Adipose tissue (tissue), 3 donors: ENCODE measurements at regions not wholly inside any gene's neighbourhood (a gene's known extent, or its start where the extent isn't known, plus 50 kb on each side); places are given as distances from the start of the nearest gene placed in this dataset.
"Not testable (repeated sequence)": the region's sequence is repeated elsewhere in the genome, so short reads cannot be mapped to it uniquely, and the experiment has no call there.

Experiments
- H3K27ac ChIP-seq: one replicate; pipeline ENCODE4 v1.5.1; 2013; ENCODE audit warnings: low read depth, low read length
- WGBS, 3 donors: extraction: QIAGEN DNeasy Blood & Tissue Kit; methylation state at CpG; one replicate each; pipeline ENCODE4 v1.1.7; 2013; 5-methylcytosine and 5-hydroxymethylcytosine counted together
- donor health status: healthy with polysubstance abuse.
- donor health status: Bipolar disorder and iron deficiency.
- donor health status: healthy.

DNA sequence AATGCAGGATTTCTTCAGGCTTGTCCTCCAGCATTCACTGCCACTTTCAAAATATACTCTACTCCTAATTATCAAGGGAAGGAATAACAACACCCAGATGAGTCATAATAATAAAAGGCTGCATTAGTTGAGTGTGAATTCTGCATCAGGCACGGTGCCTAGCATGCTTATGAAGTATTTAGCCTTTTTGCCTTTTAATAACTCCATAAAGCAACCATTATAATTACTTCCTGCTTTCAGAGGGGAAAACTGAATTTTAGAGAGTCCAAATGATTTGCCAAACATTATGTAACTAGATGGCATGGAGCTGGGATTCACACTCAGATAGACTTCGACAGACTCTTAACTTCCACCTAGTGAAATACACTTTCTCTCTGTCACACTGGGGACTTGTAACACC is 2365.5 kb downstream of the PCDH7 start:
- H3K27ac ChIP-seq = no peak overlapping the region
- 44 to 53% (median 48%) methylated on average over 2 of the region's 2 CpGs for WGBS, 3 donors

DNA sequence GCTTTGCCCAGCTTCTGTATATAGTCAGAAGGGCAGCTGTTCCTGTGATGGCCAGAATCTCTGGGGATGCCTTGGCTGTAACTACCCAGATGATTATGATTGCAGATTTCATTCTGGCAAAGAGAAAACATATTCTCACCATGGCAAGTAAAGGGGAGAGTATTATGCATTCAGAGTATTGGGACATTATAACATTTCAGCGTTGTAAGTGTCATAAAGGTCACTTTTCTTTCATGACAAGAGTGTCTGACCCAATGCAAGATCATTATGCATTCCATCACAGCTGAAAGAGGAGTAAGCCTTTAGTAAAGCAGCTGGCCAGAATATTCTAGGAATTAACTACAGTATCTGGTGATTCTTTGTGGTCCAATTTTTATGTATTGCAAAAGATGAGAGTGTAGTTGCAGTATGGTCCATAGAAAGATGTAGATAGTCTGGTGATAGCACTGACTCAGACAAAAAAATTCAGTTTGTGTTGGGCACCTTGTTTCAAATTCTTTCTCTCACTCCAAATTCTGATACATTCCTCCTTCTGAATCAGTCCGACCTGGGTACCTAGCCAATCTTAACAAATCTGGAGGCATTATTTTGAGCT is 2366.3 kb downstream of the PCDH7 start:
- no peak overlapping the region for H3K27ac ChIP-seq
- WGBS, 3 donors = 57 to 59% (median 59%) methylated on average over 2 of the region's 2 CpGs

DNA sequence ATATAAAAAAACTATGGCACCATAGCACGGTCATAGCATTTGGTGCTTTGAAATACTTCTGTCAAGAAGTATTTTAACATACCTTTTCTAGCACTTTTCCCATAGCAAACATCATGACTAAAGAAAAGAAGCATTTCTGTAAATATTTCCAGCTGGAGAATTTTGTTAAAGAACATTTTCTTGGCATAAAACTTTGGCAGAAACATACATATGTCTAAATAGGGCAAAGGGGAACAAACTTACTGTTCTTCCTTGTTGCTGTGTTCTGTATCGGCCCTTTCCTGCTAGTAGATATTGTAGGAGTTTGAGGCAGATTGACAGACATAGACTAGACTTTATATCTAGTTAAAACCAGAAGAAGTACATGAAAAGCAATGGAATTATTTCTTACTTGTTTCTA is 2368.5 kb downstream of the PCDH7 start:
- H3K27ac ChIP-seq = no peak overlapping the region
- 56 to 73% (median 56%) methylated on average over 2 of the region's 2 CpGs for WGBS, 3 donors

DNA sequence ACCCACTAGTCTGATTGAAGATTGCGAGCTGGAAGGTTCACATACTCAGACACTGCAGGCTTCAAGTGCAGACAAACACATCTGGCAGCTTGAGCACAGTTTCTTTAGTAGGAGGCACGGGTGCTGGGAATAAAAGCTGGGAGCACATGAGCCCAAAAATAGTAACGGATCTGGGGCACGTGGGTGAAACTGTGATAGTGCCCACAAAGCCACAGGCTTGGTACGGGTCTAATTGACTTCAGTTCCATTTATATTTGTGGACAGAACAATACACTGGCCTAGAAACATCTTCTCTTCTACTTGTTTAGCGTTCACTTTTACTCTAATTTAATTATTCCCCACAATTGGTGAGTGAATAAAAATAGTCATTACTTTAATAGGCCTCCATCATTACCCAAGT is 2370.7 kb downstream of the PCDH7 start:
- no peak overlapping the region for H3K27ac ChIP-seq
- 72 to 92% (median 84%) methylated on average over 6 of the region's 6 CpGs for WGBS, 3 donors

DNA sequence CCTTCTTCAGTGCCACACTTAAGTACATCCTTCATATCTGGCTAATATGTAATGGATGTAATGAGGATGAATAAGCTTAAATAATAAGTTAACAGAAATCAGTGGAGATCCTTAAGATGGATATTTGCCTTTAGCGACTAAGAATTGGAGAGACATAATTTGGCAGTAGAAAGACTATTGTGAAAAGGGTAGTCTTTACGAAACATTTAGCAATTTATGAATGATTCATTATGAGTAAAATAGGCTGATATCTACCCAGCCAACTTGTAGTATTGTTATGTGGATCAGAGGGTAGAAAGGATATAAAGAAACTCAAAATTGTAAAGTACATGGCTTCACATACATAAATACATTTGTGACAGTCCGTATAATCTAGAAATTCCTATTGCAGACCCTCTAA is 2371.8 kb downstream of the PCDH7 start:
- 78 to 87% (median 82%) methylated on average over 3 of the region's 3 CpGs for WGBS, 3 donors
- no peak overlapping the region for H3K27ac ChIP-seq

DNA sequence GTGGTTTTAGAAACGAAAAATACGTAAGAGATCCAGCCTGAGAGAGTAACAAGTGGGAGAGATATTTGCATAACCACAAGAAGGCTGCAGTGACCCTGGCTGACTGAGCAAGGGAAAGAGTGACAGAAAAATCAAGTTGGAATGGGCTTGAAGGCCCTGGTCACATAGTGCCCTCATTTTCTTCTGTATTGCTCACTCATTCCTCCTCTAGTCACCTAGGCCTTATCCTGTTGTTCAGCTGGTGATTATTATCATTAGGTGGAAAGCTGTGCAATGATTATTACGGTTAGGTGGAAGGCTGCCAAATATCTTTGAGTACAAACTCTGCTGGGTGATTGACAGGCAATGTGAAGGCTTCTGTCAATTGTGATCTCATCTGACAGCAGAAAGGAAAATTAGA is 2384.1 kb downstream of the PCDH7 start:
- no peak overlapping the region for H3K27ac ChIP-seq
- WGBS, 3 donors = 42 to 46% (median 45%) methylated on average over 3 of the region's 3 CpGs

DNA sequence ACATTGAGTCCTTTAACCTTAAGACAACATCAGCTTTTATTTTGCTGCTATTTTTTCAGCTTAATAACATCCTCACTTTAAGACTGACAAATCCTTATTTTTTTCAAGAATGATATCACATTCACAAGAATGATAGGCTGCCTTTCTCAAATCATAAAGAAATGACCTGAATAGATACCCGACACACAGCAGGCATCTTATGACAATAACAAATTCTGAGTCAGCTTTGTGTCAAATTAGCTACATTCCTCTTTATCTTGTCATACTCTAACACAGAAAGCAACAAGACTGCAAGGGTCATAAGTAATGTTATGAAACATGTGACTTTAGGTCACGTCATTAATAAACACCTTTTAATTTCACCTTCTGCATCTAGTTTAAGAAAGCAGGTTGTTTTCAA is 2387.6 kb downstream of the PCDH7 start:
- no peak overlapping the region for H3K27ac ChIP-seq
- 79 to 88% (median 84%) methylated on average over 2 of the region's 2 CpGs for WGBS, 3 donors

DNA sequence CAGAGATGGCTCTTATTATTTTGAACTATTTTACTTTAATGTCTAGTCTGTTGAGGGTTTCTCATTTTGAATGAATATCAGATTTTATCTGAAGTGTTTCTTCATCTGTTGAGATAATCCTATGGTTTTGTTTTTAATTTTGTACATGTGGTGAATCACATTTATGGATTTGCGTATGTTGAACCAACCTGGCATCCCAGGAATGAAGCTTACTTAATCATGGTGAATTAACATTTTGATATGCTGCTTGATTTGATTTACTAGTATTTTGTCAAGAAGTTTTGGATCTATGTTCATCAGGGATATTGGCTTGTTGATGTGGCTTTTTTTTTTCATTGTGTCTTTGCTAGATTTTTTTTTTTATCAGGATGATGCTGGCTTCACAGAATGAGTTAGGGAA is 2390.9 kb downstream of the PCDH7 start:
- H3K27ac ChIP-seq = no peak overlapping the region
- 73 to 96% (median 90%) methylated on average over 1 of the region's 1 CpG for WGBS, 3 donors

DNA sequence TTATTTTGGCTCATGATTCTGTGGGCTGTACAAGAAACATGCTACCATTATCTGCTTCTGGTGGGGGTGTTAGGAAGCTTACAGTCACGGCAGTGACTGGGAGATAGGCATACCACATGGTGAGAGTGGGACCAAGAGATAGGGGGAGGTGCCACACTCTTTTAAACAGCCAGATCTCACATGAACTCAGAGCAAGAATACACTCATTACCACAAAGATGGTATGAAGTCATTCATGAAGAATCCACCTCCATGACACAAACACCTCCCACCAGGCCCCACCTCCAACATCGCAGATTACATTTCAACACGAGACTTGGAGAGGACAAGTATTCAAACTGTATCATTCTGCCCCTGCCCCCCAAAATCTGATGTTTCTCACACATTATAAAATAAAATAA is 2396.7 kb downstream of the PCDH7 start:
- WGBS, 3 donors = 80 to 92% (median 87%) methylated on average over 3 of the region's 3 CpGs
- no peak overlapping the region for H3K27ac ChIP-seq

DNA sequence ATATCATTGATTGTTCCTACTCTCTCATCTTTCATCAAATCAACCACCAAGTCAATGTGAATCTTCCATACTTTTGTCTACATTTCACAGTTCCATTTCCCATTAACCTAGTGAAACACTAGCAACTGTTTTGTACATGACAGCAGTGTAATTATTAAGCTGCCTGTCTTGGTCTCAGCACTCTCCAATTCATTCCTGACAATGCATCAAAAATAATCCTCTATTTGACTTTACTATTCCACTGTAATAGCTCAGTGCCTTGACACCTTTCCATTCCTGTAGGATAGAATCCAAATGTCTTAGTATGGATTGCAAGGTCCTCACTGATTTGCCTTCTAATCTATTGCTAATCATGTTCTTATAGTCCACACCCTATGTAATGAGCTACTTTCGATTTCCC is 2405.8 kb downstream of the PCDH7 start:
- 68 to 84% (median 77%) methylated on average over 1 of the region's 1 CpG for WGBS, 3 donors
- H3K27ac ChIP-seq = no peak overlapping the region

DNA sequence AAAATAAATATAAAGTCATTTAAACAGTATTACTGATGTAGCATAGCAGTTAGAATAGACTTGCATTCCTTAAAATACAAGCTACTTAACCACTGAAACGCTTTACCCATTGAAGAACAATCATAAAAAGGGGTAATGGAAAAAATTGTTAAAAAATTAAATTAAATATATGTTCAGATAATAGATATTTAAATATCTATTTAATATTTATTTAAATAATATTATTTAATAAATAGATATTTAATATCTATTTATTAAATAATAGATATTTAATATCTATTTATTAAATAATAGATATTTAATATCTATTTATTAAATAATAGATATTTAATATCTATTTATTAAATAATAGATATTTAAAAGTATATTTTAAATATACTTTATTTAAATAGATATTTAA is 2410.5 kb downstream of the PCDH7 start:
- 80 to 89% (median 88%) methylated on average over 1 of the region's 1 CpG for WGBS, 3 donors
- H3K27ac ChIP-seq = not testable (repeated sequence)

DNA sequence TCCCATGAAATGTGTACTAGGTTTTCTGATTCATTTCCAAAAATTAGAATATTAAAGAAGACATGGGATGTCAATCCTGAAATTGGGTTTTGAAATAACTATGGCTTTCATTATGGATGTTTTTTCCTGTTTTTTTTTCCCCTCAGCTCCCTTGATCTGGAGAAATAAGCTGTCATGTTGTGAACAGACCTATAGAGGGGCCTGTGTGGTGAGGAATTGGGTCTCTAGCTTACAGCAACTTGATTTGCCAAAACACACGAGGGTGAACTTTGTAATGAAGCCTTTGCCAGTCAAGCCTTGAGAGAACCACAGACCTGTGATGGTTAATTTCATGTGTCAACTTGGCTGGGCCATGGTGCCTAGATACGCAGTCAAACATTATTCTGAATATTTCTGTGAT is 2413.6 kb downstream of the PCDH7 start:
- WGBS, 3 donors = 52 to 61% (median 59%) methylated on average over 2 of the region's 2 CpGs
- no peak overlapping the region for H3K27ac ChIP-seq

DNA sequence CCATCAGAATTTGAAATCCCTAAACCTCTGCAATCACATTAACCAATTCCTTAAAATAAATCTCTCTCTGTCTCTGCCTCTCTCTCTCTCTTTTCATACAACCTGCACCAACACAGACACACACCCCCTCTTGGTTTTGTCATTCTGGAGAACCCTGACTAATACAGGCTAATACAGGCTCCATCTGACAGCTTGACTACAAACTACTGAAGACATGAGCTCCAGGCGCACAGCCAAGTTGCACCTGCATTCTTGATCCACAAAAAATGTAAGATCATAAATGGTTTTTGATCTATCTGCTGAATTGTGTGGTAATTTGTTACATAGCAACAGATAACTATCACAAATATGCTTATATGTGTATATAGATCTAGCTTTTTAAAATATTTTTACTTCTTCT is 2414.2 kb downstream of the PCDH7 start:
- H3K27ac ChIP-seq = no peak overlapping the region
- 62 to 91% (median 89%) methylated on average over 1 of the region's 1 CpG for WGBS, 3 donors

DNA sequence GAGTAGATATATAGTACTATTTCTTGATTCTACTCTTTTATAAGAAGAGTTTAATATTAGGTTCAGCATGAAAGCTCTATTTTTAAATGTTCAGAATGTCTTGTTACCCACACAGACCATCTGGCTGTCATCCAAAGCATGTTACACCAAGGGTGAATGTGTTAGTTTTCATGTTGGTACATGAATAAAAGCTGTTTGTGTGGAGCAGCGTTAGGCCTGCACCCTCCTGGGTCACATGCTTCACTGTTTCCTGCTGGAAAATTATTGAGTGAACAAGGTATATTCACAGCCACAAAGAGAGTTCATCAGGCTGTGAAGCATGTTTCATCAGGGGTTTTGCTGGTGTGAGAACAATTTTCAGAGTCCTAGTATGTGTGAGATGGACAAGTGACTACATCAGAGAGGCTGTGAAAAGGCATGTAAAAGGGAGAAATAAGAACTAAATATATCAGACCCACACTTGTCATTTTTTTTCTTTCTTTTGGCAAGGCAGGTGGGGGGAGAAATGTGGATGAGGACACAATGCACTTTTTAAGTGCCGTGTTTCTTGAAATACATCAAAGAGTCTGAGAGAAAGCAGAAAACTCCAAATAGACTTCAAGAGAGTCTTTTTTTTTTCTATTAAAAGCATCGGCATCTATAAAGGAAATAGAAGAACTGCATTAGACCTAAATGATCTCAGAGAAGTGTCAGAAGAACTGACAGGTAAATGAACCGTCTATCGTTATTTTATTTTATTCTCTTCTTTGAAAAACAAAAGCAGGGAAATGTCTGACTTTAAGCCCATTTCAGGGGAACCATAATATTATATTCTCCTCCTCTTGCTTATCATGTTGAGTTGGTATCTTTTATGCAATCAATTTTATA is 2429.7 kb downstream of the PCDH7 start:
- 72 to 79% (median 73%) methylated on average over 5 of the region's 5 CpGs for WGBS, 3 donors
- H3K27ac ChIP-seq = no peak overlapping the region

DNA sequence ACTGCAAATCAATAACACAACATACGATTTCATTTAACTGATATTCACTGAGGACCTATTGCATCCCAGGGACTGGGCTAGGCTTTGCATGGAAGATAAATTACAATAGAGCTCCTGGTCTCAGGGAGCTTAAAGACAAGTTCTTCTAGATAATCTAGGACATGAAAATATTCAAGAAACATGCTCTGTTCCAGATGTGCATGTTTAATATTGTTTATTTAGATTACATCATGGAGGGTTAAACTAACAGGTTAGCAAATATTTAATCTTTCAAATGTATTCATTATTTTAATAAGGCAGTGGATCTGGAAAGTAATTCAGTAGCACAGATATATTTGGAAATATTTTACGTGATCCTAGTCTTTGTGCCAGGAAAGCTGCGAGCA is 2430.3 kb downstream of the PCDH7 start:
- H3K27ac ChIP-seq = no peak overlapping the region
- whole genome bisulfite sequencing, 3 donors = 56 to 80% (median 72%) methylated on average over 3 of the region's 3 CpGs

DNA sequence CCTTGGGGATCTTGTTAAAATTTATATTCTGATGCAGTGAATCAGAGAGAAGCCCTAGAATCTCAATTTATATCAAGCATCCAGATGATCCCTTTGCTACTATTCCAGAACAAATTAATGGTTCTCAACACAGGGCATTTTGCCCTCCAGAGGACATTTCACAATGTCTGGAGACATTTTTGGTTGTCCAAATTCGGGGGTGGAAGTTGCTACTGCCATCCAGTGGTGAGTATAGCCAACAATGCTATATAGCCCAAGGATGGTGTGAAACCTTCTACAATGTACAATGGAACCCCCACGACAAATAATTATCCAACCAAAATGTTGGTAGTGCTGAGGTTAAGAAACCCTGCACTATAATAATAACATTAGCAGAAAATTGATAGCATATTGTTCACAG is 2440.0 kb downstream of the PCDH7 start:
- WGBS, 3 donors = 32 to 38% (median 37%) methylated on average over 2 of the region's 2 CpGs
- no peak overlapping the region for H3K27ac ChIP-seq

DNA sequence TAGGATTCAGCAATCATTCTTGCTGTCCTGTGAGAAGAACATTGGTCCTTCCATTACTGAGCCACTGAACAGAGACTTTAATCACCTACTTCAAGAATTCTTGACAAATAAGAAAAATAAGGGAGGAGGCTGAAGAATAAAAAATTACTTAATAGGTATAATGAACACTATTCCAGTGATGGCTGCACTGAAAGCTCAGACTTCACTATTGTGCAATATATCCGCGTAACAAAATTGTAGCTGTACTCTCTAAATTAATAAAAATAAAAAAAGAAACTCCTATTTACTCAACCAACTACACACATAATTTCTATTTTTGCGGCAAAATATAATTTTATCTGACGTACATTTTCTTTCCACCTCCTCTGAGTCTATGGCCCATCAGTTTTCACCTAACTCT is 2441.0 kb downstream of the PCDH7 start:
- WGBS, 3 donors = 94 to 98% (median 96%) methylated on average over 4 of the region's 4 CpGs
- H3K27ac ChIP-seq = no peak overlapping the region

DNA sequence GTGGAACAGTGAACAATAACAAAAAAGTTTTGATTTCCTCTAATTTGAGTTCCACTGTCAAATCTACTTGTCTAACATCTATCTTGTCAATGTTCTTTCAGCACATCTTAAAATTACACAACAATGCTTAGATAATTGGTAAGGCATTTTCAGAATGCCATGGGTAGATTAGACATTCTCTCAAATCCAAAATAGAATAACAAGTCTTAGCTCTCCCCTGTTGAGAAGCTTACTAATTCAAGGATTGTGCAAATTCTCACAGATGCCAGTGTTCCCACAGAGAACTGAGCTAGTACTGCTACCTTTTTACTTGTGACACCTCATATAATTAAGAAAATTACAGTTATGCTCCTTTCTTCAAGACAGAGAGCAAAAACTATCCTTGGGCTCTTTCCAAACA is 2442.0 kb downstream of the PCDH7 start:
- H3K27ac ChIP-seq = no peak overlapping the region

DNA sequence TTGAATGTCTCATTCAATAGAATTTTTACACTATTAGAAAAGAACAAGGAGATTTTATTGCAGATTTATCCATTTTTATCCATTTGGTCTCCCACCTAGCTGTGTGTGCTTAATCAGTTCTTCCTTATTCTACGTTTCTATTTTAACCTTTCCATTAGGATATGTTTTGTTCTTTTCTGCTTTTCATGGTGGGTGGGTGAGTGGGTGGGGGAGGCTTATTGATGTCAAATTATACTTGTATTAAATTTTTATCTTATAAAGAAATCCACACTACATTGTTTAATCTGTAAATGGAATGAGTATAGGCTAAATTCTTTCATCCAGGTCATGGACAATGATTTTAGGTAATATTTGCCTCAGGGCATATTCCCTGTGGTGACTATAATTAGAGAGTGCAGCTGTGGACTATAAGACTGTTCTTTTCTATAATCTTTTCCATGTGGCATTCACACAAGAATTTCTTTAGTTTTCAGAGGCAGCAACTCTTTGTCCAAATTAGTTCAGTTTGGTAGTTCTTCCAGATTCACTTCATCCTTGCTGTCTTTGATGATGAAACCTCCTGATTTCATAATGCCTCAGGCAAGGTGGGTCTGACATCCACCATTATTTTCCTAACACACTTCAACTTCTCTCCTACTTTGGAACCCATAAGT is 2451.8 kb downstream of the PCDH7 start:
- 59 to 69% (median 69%) methylated on average over 1 of the region's 1 CpG for WGBS, 3 donors
- no peak overlapping the region for H3K27ac ChIP-seq

DNA sequence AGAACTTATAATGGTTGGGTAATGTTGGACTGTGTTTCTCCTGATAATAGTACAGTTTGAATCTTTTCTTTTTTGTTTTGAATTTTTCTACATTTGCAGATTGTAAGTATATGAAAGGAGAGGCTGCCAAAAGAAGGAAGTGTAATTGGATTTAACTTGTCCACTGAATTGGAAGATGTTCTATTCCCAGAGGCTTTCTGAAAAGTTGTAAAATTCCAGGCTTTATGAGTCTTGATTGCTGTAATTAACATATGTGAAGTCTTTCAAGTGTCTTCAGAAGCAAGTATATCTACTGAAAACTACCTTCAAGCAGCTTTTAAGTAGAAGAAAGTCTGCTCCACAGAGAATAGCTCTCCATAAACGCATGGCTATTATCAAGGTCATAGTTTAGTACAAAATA is 2456.4 kb downstream of the PCDH7 start:
- WGBS, 3 donors = 37 to 74% (median 70%) methylated on average over 1 of the region's 1 CpG
- no peak overlapping the region for H3K27ac ChIP-seq
